ENCODE measurements at regions not wholly inside any gene's neighbourhood (a gene's known extent, or its start where the extent isn't known, plus 50 kb on each side); places are given as distances from the start of the nearest gene placed in this dataset.
A peak's percentile ranks its signal among the peaks of the same experiment; 100 is the strongest.
"Not testable (repeated sequence)": the region's sequence is repeated elsewhere in the genome, so short reads cannot be mapped to it uniquely, and the experiment has no call there.

- H3K4me3 ChIP-seq = no peak overlapping the region
- H3K27me3 ChIP-seq = no peaks in the 10 kb centered on the region
- peaks cover 9% of the 10 kb centered on the region for H3K9me3 ChIP-seq (replicated peaks)
- peaks cover 29% of the 10 kb centered on the region for H3K4me1 ChIP-seq
- H3K27ac ChIP-seq = no peak overlapping the region
- DNase-seq = peak in 1 of 2 experiments; percentile 49
- H3K36me3 ChIP-seq = peaks cover 8% of the 10 kb centered on the region
Observed at GRCh38 chr20:48051794-48052474, 266.7 kb upstream of the SULF2 start.

DNA sequence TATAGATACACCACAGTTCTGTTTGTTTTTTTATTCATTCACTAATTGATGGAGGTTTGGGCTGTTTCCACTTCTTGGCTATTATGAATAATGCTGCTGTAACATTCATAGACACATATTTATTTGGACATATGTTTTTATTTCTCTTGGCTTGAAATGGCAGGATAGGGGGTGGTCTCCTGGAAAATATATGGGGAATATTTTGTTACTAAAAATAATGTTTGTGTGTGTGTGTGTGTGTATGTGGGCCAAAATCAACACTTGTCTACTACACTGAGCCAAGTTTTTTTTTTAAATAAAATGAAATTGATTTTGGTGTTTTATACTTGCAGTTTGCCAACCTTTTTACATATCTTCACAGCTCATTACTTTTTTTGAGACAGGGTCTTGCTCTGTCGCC lies 264.4 kb upstream of the SULF2 start:
- peaks cover 6% of the 10 kb centered on the region for H3K9me3 ChIP-seq (replicated peaks)
- peak overlapping the region; percentile 35 for H3K27ac ChIP-seq
- H3K4me1 ChIP-seq = peaks cover 32% of the 10 kb centered on the region
- no peak for DNase-seq
- no peaks in the 10 kb centered on the region for H3K27me3 ChIP-seq
- H3K36me3 ChIP-seq = peaks cover 6% of the 10 kb centered on the region
- no peak overlapping the region for H3K4me3 ChIP-seq

DNA sequence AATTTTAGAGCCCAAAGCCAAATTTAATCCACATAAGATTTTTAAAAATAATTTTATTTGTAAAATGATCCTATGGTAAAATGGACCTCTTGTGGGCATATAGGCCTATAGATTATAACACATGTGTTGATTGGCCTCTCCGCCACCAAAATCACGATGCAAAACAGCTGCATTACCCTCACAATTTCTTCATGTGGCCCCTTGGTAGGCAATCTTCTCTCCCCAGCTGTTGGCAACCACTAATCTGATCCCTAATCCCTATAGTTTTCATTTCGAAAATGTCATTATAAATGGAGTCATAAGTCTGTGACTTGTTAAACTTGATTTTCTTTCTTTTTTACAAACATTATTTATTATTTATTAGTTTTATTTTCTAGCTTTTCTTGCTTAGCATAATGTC lies 263.9 kb upstream of the SULF2 start:
- H3K27ac ChIP-seq = peak overlapping the region; percentile 35
- DNase-seq = peak; percentile 89 to 97
- H3K4me1 ChIP-seq = peaks cover 32% of the 10 kb centered on the region
- H3K9me3 ChIP-seq (replicated peaks) = peaks cover 6% of the 10 kb centered on the region
- H3K27me3 ChIP-seq = no peaks in the 10 kb centered on the region
- no peak overlapping the region for H3K4me3 ChIP-seq
- peaks cover 6% of the 10 kb centered on the region for H3K36me3 ChIP-seq

DNA sequence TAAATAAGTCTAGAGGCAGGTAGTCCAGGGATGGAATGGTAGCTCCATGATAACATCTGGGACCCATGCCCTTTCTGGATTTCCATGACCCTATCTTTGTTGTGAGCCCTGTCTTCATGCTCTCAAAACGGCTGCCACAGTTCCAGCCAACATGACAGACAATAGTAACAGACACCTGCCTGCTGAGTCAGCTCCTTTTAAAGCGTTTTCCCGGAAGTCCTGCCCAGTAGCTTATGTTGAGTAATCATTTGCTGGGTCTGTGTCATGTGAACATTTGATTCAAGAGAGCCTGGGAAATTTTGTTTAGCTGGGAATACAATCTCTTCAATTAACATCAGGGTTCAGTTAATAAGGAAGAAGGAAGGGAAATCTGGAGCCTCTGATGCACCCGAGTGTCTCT lies 262.2 kb upstream of the SULF2 start:
- Histone ChIP-seq H3K36me3 (peaks cover 6% of the 10 kb centered on the region; the same call in 1 of the 2 replicates), H3K9me3 (replicated peaks) (peaks cover 6% of the 10 kb centered on the region), H3K27ac (no peak overlapping the region), H3K27me3 (no peaks in the 10 kb centered on the region), H3K4me3 (no peak overlapping the region), H3K4me1 (peaks cover 29% of the 10 kb centered on the region)
- DNase-seq = no peak

DNA sequence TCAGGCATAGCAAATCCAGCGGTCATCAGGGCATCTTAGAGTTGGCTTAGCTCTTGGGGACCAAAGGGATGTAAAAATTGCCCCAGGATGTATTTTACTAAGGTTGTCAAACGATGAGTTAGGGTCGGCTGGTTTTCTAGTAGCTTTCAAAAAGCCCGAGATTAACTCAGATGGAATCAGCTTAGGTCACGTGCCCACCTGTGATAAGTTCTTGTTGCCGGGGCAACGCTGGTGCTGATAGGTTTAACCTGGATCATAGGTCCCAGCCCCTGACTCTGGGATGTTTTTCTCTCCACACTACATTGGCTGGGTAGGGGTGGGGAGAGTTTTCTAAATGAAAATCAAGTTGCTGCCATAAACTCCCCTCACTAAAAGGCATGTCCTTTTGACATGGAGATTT lies 257.3 kb upstream of the SULF2 start:
- peaks cover 31% of the 10 kb centered on the region for H3K4me1 ChIP-seq
- no peak overlapping the region for H3K27ac ChIP-seq
- DNase-seq = no peak
- no peaks in the 10 kb centered on the region for H3K36me3 ChIP-seq
- no peak overlapping the region for H3K4me3 ChIP-seq
- H3K9me3 ChIP-seq (replicated peaks) = no peaks in the 10 kb centered on the region; the same call in 1 of the 2 replicates
- no peaks in the 10 kb centered on the region for H3K27me3 ChIP-seq

- Histone ChIP-seq H3K9me3 (replicated peaks) (no peaks in the 10 kb centered on the region), H3K4me3 (no peak overlapping the region), H3K27ac (peak overlapping the region; percentile 15; the same call in 1 of the 2 replicates), H3K36me3 (no peaks in the 10 kb centered on the region), H3K27me3 (no peaks in the 10 kb centered on the region), H3K4me1 (peaks cover 39% of the 10 kb centered on the region)
- DNase-seq = peak in 1 of 2 experiments; percentile 54
Observed at GRCh38 chr20:48041078-48041780, 255.9 kb upstream of the SULF2 start.

DNA sequence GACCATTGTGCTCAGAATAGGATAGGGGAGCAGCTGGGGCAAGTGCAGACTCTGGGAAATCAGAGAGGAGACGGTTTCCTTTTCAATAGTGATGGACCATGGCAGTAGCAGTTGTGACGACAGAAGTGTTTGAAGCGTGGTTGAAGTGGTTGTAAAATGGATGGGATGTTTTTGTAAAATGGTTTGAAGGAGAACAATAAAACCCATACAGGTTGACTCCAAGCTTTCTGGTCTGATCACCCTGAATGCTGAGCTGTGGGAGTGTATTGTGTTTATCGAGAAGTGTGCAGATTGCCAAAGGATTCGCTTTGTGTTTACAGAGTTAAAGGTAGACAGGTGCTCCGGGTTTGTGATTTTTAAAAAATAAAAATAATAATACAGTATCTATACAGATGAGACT lies 255.2 kb upstream of the SULF2 start:
- peaks cover 39% of the 10 kb centered on the region for H3K4me1 ChIP-seq
- H3K4me3 ChIP-seq = no peak overlapping the region
- DNase-seq = peak in 1 of 2 experiments; percentile 65
- H3K36me3 ChIP-seq = no peaks in the 10 kb centered on the region
- peak overlapping the region; percentile 15; the same call in 1 of the 2 replicates for H3K27ac ChIP-seq
- H3K9me3 ChIP-seq (replicated peaks) = no peaks in the 10 kb centered on the region
- no peaks in the 10 kb centered on the region for H3K27me3 ChIP-seq

DNA sequence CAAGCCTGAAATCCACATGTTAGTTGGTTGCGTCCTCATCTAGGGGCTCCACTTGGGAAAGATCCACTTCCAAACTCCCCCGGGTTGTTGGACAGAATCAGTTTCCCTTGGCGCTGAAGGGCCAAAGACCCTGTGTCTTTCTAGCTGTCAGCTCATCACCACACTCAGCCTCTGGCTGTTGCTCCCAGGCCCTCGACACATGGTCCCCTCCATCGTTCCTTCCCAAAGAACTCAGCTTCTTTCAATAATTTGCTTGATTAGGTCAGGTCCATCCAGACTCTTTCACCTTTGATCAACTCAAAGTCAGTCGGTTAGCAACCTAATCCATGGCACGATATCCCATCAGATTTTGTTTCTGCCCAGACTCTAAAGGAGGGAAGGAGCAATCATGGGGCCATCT lies 254.8 kb upstream of the SULF2 start:
- DNase-seq = no peak
- H3K36me3 ChIP-seq = no peaks in the 10 kb centered on the region
- no peaks in the 10 kb centered on the region for H3K9me3 ChIP-seq (replicated peaks)
- no peak overlapping the region for H3K27ac ChIP-seq
- peaks cover 37% of the 10 kb centered on the region for H3K4me1 ChIP-seq
- H3K27me3 ChIP-seq = no peaks in the 10 kb centered on the region
- H3K4me3 ChIP-seq = no peak overlapping the region

GRCh38 chr20:48039514-48039913 lies 254.2 kb upstream of the SULF2 start:
- Histone ChIP-seq H3K27me3 (no peaks in the 10 kb centered on the region), H3K4me1 (peaks cover 35% of the 10 kb centered on the region), H3K36me3 (no peaks in the 10 kb centered on the region), H3K27ac (no peak overlapping the region), H3K4me3 (no peak overlapping the region), H3K9me3 (replicated peaks) (no peaks in the 10 kb centered on the region)
- no peak for DNase-seq

- no peak overlapping the region for H3K4me3 ChIP-seq
- peaks cover 35% of the 10 kb centered on the region for H3K4me1 ChIP-seq
- no peaks in the 10 kb centered on the region for H3K27me3 ChIP-seq
- DNase-seq = no peak
- no peaks in the 10 kb centered on the region for H3K9me3 ChIP-seq (replicated peaks)
- H3K27ac ChIP-seq = peak overlapping the region; percentile 58; the same call in 1 of the 2 replicates
- H3K36me3 ChIP-seq = peaks cover 2% of the 10 kb centered on the region; the same call in 1 of the 2 replicates
Observed at GRCh38 chr20:48038713-48039112, 253.4 kb upstream of the SULF2 start.

- H3K4me3 ChIP-seq; H3K9me3 ChIP-seq (replicated peaks); H3K27me3 ChIP-seq; H3K36me3 ChIP-seq: not testable (repeated sequence)
- Histone ChIP-seq H3K4me1 (peaks cover 35% of the 10 kb centered on the region), H3K27ac (peak overlapping the region; percentile 58)
- DNase-seq = peak; percentile 86 to 88
Observed at GRCh38 chr20:48037798-48038197, 252.5 kb upstream of the SULF2 start.

GRCh38 chr20:48035961-48036731 lies 250.9 kb upstream of the SULF2 start:
- Histone ChIP-seq H3K27me3 (no peaks in the 10 kb centered on the region), H3K4me3 (no peak overlapping the region), H3K4me1 (peaks cover 28% of the 10 kb centered on the region), H3K27ac (no peak overlapping the region), H3K36me3 (peaks cover 8% of the 10 kb centered on the region), H3K9me3 (replicated peaks) (peaks cover 5% of the 10 kb centered on the region; the same call in 1 of the 2 replicates)
- no peak for DNase-seq

DNA sequence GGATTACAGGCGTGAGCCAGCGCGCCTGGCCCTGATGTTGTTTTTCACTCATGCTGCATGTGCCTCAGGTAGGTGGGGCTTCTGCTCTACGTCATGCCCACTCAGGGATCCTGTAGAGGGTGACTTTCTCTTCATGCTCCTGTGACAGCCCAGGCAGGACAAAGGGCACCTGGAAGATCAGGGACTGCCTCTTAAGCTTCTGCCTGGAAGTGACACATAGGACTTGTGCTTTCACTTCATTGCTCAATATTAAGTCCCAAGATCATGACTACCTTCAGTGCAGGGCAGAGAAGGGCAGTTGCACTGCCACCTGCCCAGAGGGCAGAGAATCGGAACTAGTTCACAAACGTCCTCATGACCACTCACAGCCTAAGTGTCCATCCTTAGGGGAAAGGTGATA lies 249.5 kb upstream of the SULF2 start:
- Histone ChIP-seq H3K36me3 (peaks cover 8% of the 10 kb centered on the region), H3K4me1 (peaks cover 19% of the 10 kb centered on the region), H3K27ac (no peak overlapping the region), H3K9me3 (replicated peaks) (peaks cover 5% of the 10 kb centered on the region; the same call in 1 of the 2 replicates), H3K27me3 (no peaks in the 10 kb centered on the region), H3K4me3 (no peak overlapping the region)
- DNase-seq = no peak

DNA sequence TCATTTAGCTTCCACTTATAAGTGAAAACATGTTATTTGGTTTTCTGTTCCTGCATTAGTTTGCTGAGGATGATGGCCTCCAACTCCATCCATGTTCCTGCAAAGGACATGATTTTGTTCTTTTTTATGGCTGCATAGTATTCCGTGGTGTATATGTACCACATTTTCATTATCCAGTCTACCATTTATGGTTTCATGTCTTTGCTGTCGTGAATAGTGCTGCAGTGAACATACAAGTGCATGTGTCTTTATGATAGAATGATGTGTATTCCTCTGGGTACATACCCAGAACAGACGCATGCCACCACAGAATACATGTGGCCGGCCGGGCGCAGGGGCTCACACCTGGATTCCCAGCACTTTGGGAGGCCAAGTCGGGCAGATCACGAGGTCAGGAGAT lies 247.7 kb upstream of the SULF2 start:
- not testable (repeated sequence) for H3K9me3 ChIP-seq (replicated peaks); H3K4me3 ChIP-seq; H3K27me3 ChIP-seq; H3K36me3 ChIP-seq; DNase-seq; H3K27ac ChIP-seq
- peaks cover 12% of the 10 kb centered on the region for H3K4me1 ChIP-seq

DNA sequence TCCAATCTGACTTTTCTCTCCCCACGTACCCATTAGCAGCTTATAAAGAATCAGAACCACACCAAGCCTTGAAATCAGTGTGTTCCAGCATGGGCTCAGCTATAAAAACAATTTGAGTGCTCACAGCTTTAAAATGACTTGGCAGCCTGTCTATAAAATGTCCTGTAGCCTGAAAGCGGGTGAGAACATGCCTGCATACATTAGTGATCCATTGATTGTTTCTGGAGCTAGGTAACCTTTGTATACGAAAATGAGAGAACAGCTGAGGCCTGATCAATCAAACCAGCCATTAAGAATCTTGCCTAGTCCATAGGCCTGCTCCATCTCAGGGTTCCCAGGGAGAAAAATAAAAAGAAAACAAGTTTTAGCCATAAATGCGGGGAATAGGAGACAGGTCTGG lies 245.8 kb upstream of the SULF2 start:
- H3K27me3 ChIP-seq = no peaks in the 10 kb centered on the region
- no peak for DNase-seq

More for the DNA sequence above, 245.8 kb upstream of the SULF2 start:
- Histone ChIP-seq H3K4me3 (no peak overlapping the region), H3K36me3 (peaks cover 8% of the 10 kb centered on the region), H3K27ac (no peak overlapping the region), H3K4me1 (peaks cover 4% of the 10 kb centered on the region; the same call in 1 of the 2 replicates), H3K9me3 (replicated peaks) (peaks cover 5% of the 10 kb centered on the region; the same call in 1 of the 2 replicates)

Measured in SJCRH30 (cell line).